ENCODE measurements at regions not wholly inside any gene's neighbourhood (a gene's known extent, or its start where the extent isn't known, plus 50 kb on each side); places are given as distances from the start of the nearest gene placed in this dataset.
"Not testable (repeated sequence)": the region's sequence is repeated elsewhere in the genome, so short reads cannot be mapped to it uniquely, and the experiment has no call there.

- not testable (repeated sequence) for H3K4me1 ChIP-seq (ENCODE audit: control insufficient read depth, insufficient read depth, low read length); H3K9me3 ChIP-seq (ENCODE audit: control insufficient read depth, insufficient read depth, low read length); H3K9ac ChIP-seq (ENCODE audit: low read depth, low read length); H3K27ac ChIP-seq (ENCODE audit: low read depth, low read length); H3K27me3 ChIP-seq (ENCODE audit: control insufficient read depth, insufficient read depth, low read length); H3K4me3 ChIP-seq (ENCODE audit: low read depth, low read length); H3K36me3 ChIP-seq (ENCODE audit: control insufficient read depth, insufficient read depth, low read length)
These were observed 107.3 kb upstream of the PLGLB1 start for GRCh38 chr2:87128761-87129553.

- H3K36me3 ChIP-seq (ENCODE audit: control insufficient read depth, insufficient read depth, low read length); H3K4me3 ChIP-seq (ENCODE audit: low read depth, low read length); H3K4me1 ChIP-seq (ENCODE audit: control insufficient read depth, insufficient read depth, low read length); H3K27me3 ChIP-seq (ENCODE audit: control insufficient read depth, insufficient read depth, low read length); H3K9ac ChIP-seq (ENCODE audit: low read depth, low read length); H3K27ac ChIP-seq (ENCODE audit: low read depth, low read length); H3K9me3 ChIP-seq (ENCODE audit: control insufficient read depth, insufficient read depth, low read length): not testable (repeated sequence)
These were observed 110.9 kb upstream of the PLGLB1 start for GRCh38 chr2:87132577-87132976.

- not testable (repeated sequence) for H3K4me1 ChIP-seq (ENCODE audit: control insufficient read depth, insufficient read depth, low read length); H3K27me3 ChIP-seq (ENCODE audit: control insufficient read depth, insufficient read depth, low read length); H3K27ac ChIP-seq (ENCODE audit: low read depth, low read length); H3K4me3 ChIP-seq (ENCODE audit: low read depth, low read length); H3K36me3 ChIP-seq (ENCODE audit: control insufficient read depth, insufficient read depth, low read length); H3K9ac ChIP-seq (ENCODE audit: low read depth, low read length); H3K9me3 ChIP-seq (ENCODE audit: control insufficient read depth, insufficient read depth, low read length)
These were observed 130.3 kb upstream of the PLGLB1 start for GRCh38 chr2:87151835-87152493.

GRCh38 chr2:87174454-87174853 lies 152.8 kb upstream of the PLGLB1 start:
- not testable (repeated sequence) for H3K9me3 ChIP-seq (ENCODE audit: control insufficient read depth, insufficient read depth, low read length); H3K27ac ChIP-seq (ENCODE audit: low read depth, low read length); H3K27me3 ChIP-seq (ENCODE audit: control insufficient read depth, insufficient read depth, low read length); H3K9ac ChIP-seq (ENCODE audit: low read depth, low read length); H3K4me3 ChIP-seq (ENCODE audit: low read depth, low read length); H3K36me3 ChIP-seq (ENCODE audit: control insufficient read depth, insufficient read depth, low read length); H3K4me1 ChIP-seq (ENCODE audit: control insufficient read depth, insufficient read depth, low read length)

GRCh38 chr2:87183373-87183772 lies 161.7 kb upstream of the PLGLB1 start:
- not testable (repeated sequence) for H3K27ac ChIP-seq (ENCODE audit: low read depth, low read length); H3K9ac ChIP-seq (ENCODE audit: low read depth, low read length); H3K9me3 ChIP-seq (ENCODE audit: control insufficient read depth, insufficient read depth, low read length); H3K4me3 ChIP-seq (ENCODE audit: low read depth, low read length); H3K4me1 ChIP-seq (ENCODE audit: control insufficient read depth, insufficient read depth, low read length); H3K27me3 ChIP-seq (ENCODE audit: control insufficient read depth, insufficient read depth, low read length); H3K36me3 ChIP-seq (ENCODE audit: control insufficient read depth, insufficient read depth, low read length)

- not testable (repeated sequence) for H3K27ac ChIP-seq (ENCODE audit: low read depth, low read length); H3K4me1 ChIP-seq (ENCODE audit: control insufficient read depth, insufficient read depth, low read length); H3K36me3 ChIP-seq (ENCODE audit: control insufficient read depth, insufficient read depth, low read length); H3K9me3 ChIP-seq (ENCODE audit: control insufficient read depth, insufficient read depth, low read length); H3K9ac ChIP-seq (ENCODE audit: low read depth, low read length); H3K4me3 ChIP-seq (ENCODE audit: low read depth, low read length); H3K27me3 ChIP-seq (ENCODE audit: control insufficient read depth, insufficient read depth, low read length)
These were observed 162.6 kb upstream of the PLGLB1 start for GRCh38 chr2:87184260-87184659.

- H3K9me3 ChIP-seq (ENCODE audit: control insufficient read depth, insufficient read depth, low read length); H3K36me3 ChIP-seq (ENCODE audit: control insufficient read depth, insufficient read depth, low read length); H3K4me1 ChIP-seq (ENCODE audit: control insufficient read depth, insufficient read depth, low read length); H3K9ac ChIP-seq (ENCODE audit: low read depth, low read length); H3K4me3 ChIP-seq (ENCODE audit: low read depth, low read length); H3K27me3 ChIP-seq (ENCODE audit: control insufficient read depth, insufficient read depth, low read length); H3K27ac ChIP-seq (ENCODE audit: low read depth, low read length): not testable (repeated sequence)
These were observed 167.6 kb upstream of the PLGLB1 start for GRCh38 chr2:87189214-87189613.

GRCh38 chr2:87193336-87193735 lies 171.7 kb upstream of the PLGLB1 start:
- H3K27ac ChIP-seq (ENCODE audit: low read depth, low read length); H3K9me3 ChIP-seq (ENCODE audit: control insufficient read depth, insufficient read depth, low read length); H3K9ac ChIP-seq (ENCODE audit: low read depth, low read length); H3K4me1 ChIP-seq (ENCODE audit: control insufficient read depth, insufficient read depth, low read length); H3K4me3 ChIP-seq (ENCODE audit: low read depth, low read length); H3K27me3 ChIP-seq (ENCODE audit: control insufficient read depth, insufficient read depth, low read length); H3K36me3 ChIP-seq (ENCODE audit: control insufficient read depth, insufficient read depth, low read length): not testable (repeated sequence)

- H3K9ac ChIP-seq (ENCODE audit: low read depth, low read length); H3K9me3 ChIP-seq (ENCODE audit: control insufficient read depth, insufficient read depth, low read length); H3K27ac ChIP-seq (ENCODE audit: low read depth, low read length); H3K4me3 ChIP-seq (ENCODE audit: low read depth, low read length); H3K4me1 ChIP-seq (ENCODE audit: control insufficient read depth, insufficient read depth, low read length); H3K36me3 ChIP-seq (ENCODE audit: control insufficient read depth, insufficient read depth, low read length); H3K27me3 ChIP-seq (ENCODE audit: control insufficient read depth, insufficient read depth, low read length): not testable (repeated sequence)
These were observed 172.8 kb upstream of the PLGLB1 start for GRCh38 chr2:87194254-87194999.

- not testable (repeated sequence) for H3K4me1 ChIP-seq (ENCODE audit: control insufficient read depth, insufficient read depth, low read length); H3K4me3 ChIP-seq (ENCODE audit: low read depth, low read length); H3K9me3 ChIP-seq (ENCODE audit: control insufficient read depth, insufficient read depth, low read length); H3K9ac ChIP-seq (ENCODE audit: low read depth, low read length); H3K27me3 ChIP-seq (ENCODE audit: control insufficient read depth, insufficient read depth, low read length); H3K36me3 ChIP-seq (ENCODE audit: control insufficient read depth, insufficient read depth, low read length); H3K27ac ChIP-seq (ENCODE audit: low read depth, low read length)
These were observed 175.2 kb upstream of the PLGLB1 start for GRCh38 chr2:87196720-87197388.

GRCh38 chr2:87198422-87198821 lies 176.8 kb upstream of the PLGLB1 start:
- H3K36me3 ChIP-seq (ENCODE audit: control insufficient read depth, insufficient read depth, low read length); H3K4me3 ChIP-seq (ENCODE audit: low read depth, low read length); H3K4me1 ChIP-seq (ENCODE audit: control insufficient read depth, insufficient read depth, low read length); H3K27me3 ChIP-seq (ENCODE audit: control insufficient read depth, insufficient read depth, low read length); H3K9me3 ChIP-seq (ENCODE audit: control insufficient read depth, insufficient read depth, low read length); H3K9ac ChIP-seq (ENCODE audit: low read depth, low read length); H3K27ac ChIP-seq (ENCODE audit: low read depth, low read length): not testable (repeated sequence)
